Caco-2 (cell line): ENCODE measurements at regions not wholly inside any gene's neighbourhood (a gene's known extent, or its start where the extent isn't known, plus 50 kb on each side); places are given as distances from the start of the nearest gene placed in this dataset.
A peak's percentile ranks its signal among the peaks of the same experiment; 100 is the strongest.

Experiments
- BruUV-seq: library from RNA; stranded (reverse); fragments of 400-500 nt; replicated peaks from 2 replicates; lab custom pipeline; 2021; lab: Mats Ljungman, UMichigan
- CTCF ChIA-PET: fragments of 300-600 bp; sonication (Branson Sonifier 250); formaldehyde crosslinking; loops from one replicate; lab custom pipeline; 2022; ENCODE audit warnings: antibody characterized with exemption; lab: Charles Lee
- POLR2A ChIA-PET: fragments of 300-600 bp; sonication (Branson Sonifier 250); formaldehyde crosslinking; loops from one replicate; lab custom pipeline; 2022; ENCODE audit warnings: antibody characterized with exemption; lab: Charles Lee
- DNase-seq, 2 experiments: peaks; one replicate each; pipeline versions ENCODE4 v3.0.0 to v3.0.0-alpha.2; 2020 to 2022
- H3K27me3 ChIP-seq: replicated peaks from 2 replicates; pipeline ENCODE4 v1.6.0; 2011; ENCODE audit warnings: low read length; ENCODE audit not compliant: control insufficient read depth, insufficient read depth
- H3K36me3 ChIP-seq: 2 replicates; pipeline ENCODE4 v1.5.1; 2011; ENCODE audit warnings: low read length; ENCODE audit not compliant: control insufficient read depth, insufficient read depth
- H3K4me1 ChIP-seq: fragments of 250-450 bp; sonication (Bioruptor Pico); 2 replicates; pipeline ENCODE4 v1.5.1; 2020; ENCODE audit warnings: mild to moderate bottlenecking
- H3K4me3 ChIP-seq: 2 replicates; pipeline ENCODE4 v1.5.1; 2011; ENCODE audit warnings: low read depth, mild to moderate bottlenecking, control low read depth, low read length
- H3K9me3 ChIP-seq: fragments of 250-450 bp; sonication (Bioruptor Pico); 2 replicates; pipeline ENCODE4 v1.5.1; 2020; ENCODE audit warnings: mild to moderate bottlenecking, moderate library complexity
- H3K27ac Mint-ChIP-seq: one replicate; pipeline ENCODE4 v1.8.0; 2022; ENCODE audit warnings: mixed read lengths; ENCODE audit not compliant: unreplicated experiment
- H3K27me3 Mint-ChIP-seq: one replicate; pipeline ENCODE4 v1.8.0; 2022; ENCODE audit warnings: mixed read lengths; ENCODE audit not compliant: insufficient read depth, unreplicated experiment
- H3K36me3 Mint-ChIP-seq: one replicate; pipeline ENCODE4 v1.8.0; 2022; ENCODE audit warnings: mild to moderate bottlenecking, mixed read lengths; ENCODE audit not compliant: insufficient read depth, unreplicated experiment
- H3K4me1 Mint-ChIP-seq: one replicate; pipeline ENCODE4 v1.8.0; 2022; ENCODE audit warnings: low read depth, mixed read lengths; ENCODE audit not compliant: unreplicated experiment
- H3K4me3 Mint-ChIP-seq: one replicate; pipeline ENCODE4 v1.8.0; 2022; ENCODE audit warnings: mild to moderate bottlenecking, moderate library complexity, mixed read lengths; ENCODE audit not compliant: unreplicated experiment
- H3K9me3 Mint-ChIP-seq: one replicate; pipeline ENCODE4 v1.8.0; 2022; ENCODE audit warnings: mixed read lengths; ENCODE audit not compliant: unreplicated experiment
- intact Hi-C: fragments of 100-400 bp; cut with micrococcal nuclease; formaldehyde crosslinking; loops from one replicate; pipeline ENCODE4 v1.10.0; 2022; ENCODE audit not compliant: unreplicated experiment
- TF ChIP-seq, protein P1 (sequence below), 2 experiments: fragments of 200-600 bp in 1 of 2; IDR thresholded peaks; 1 replicate in 1 of 2; 2 replicates in 1 of 2; pipeline versions ENCODE4 v1.5.1 to v1.8.0; 2011 to 2022; ENCODE audit warnings: antibody characterized with exemption in 1 of 2, control low read depth in 1 of 2, inconsistent platforms in 1 of 2, low read depth in 1 of 2, low read length in 1 of 2, mild to moderate bottlenecking in 1 of 2, moderate library complexity in 1 of 2; ENCODE audit not compliant: insufficient read depth in 1 of 2, severe bottlenecking in 1 of 2, unreplicated experiment in 1 of 2

GRCh38 chr6:30829033-30829432 lies 55.3 kb upstream of the DDR1 start:
- intact Hi-C loops: loop anchor here (2.0 kb wide), 2 partner anchors 86 to 258 kb away; partner anchors contain the start of gene FLOT1
- no TSS peak for BruUV-seq
- no peaks in the 10 kb centered on the region for H3K9me3 Mint-ChIP-seq
- H3K36me3 Mint-ChIP-seq: no peaks in the 10 kb centered on the region
- peaks cover 23% of the 10 kb centered on the region for H3K4me1 Mint-ChIP-seq
- Histone ChIP-seq H3K27me3 (no peaks in the 10 kb centered on the region), H3K4me1 (peaks cover 11% of the 10 kb centered on the region), H3K9me3 (no peaks in the 10 kb centered on the region), H3K4me3 (no peak overlapping the region), H3K36me3 (no peaks in the 10 kb centered on the region)
- no peaks in the 10 kb centered on the region for H3K27me3 Mint-ChIP-seq
- DNase-seq: no peak
- peak overlapping the region; percentile 43 for H3K27ac Mint-ChIP-seq
- CTCF ChIA-PET: interaction anchor here (0.5 to 3.6 kb wide), 13 partner anchors 15 to 347 kb away, joined by 3 to 28 read pairs (median 6); partner anchors contain the start of genes DDR1 and VARS2
- H3K4me3 Mint-ChIP-seq: no peak overlapping the region
- TF ChIP-seq, protein P1, sequence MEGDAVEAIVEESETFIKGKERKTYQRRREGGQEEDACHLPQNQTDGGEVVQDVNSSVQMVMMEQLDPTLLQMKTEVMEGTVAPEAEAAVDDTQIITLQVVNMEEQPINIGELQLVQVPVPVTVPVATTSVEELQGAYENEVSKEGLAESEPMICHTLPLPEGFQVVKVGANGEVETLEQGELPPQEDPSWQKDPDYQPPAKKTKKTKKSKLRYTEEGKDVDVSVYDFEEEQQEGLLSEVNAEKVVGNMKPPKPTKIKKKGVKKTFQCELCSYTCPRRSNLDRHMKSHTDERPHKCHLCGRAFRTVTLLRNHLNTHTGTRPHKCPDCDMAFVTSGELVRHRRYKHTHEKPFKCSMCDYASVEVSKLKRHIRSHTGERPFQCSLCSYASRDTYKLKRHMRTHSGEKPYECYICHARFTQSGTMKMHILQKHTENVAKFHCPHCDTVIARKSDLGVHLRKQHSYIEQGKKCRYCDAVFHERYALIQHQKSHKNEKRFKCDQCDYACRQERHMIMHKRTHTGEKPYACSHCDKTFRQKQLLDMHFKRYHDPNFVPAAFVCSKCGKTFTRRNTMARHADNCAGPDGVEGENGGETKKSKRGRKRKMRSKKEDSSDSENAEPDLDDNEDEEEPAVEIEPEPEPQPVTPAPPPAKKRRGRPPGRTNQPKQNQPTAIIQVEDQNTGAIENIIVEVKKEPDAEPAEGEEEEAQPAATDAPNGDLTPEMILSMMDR (IDR thresholded peaks at IDR 0.05; ENCODE audit: insufficient read depth in 1 of 2, low read depth in 1 of 2, low read length in 1 of 2, severe bottlenecking in 1 of 2, unreplicated experiment in 1 of 2): no peak
- POLR2A ChIA-PET: no interaction called here

GRCh38 chr6:30828027-30828962 lies 56.0 kb upstream of the DDR1 start:
- no TSS peak for BruUV-seq

GRCh38 chr6:30826961-30827342 lies 57.4 kb upstream of the DDR1 start:
- Histone ChIP-seq H3K4me1 (peaks cover 27% of the 10 kb centered on the region), H3K36me3 (no peaks in the 10 kb centered on the region), H3K27me3 (no peaks in the 10 kb centered on the region), H3K9me3 (no peaks in the 10 kb centered on the region), H3K4me3 (no peak overlapping the region)
- POLR2A ChIA-PET: no interaction called here
- intact Hi-C loops: no loop called here
- Mint-ChIP-seq H3K27ac (no peak overlapping the region), H3K4me3 (no peak overlapping the region), H3K27me3 (no peaks in the 10 kb centered on the region), H3K36me3 (peaks cover 6% of the 10 kb centered on the region), H3K9me3 (no peaks in the 10 kb centered on the region), H3K4me1 (peaks cover 31% of the 10 kb centered on the region)
- CTCF ChIA-PET: interaction anchor here (1.2 to 3.6 kb wide), 3 partner anchors 17 to 87 kb away, joined by 5 to 28 read pairs (median 13); partner anchors contain the start of gene VARS2
- no TSS peak for BruUV-seq
- no peak for DNase-seq
- TF ChIP-seq, protein P1 (IDR thresholded peaks at IDR 0.05; ENCODE audit: insufficient read depth in 1 of 2, low read depth in 1 of 2, low read length in 1 of 2, severe bottlenecking in 1 of 2, unreplicated experiment in 1 of 2): no peak

More at GRCh38 chr6:30828027-30828962, 56.0 kb upstream of the DDR1 start:
- TF ChIP-seq, protein P1 (IDR thresholded peaks at IDR 0.05; ENCODE audit: insufficient read depth in 1 of 2, low read depth in 1 of 2, low read length in 1 of 2, severe bottlenecking in 1 of 2, unreplicated experiment in 1 of 2): peak; percentile 85 to 89
- Mint-ChIP-seq H3K4me1 (peaks cover 27% of the 10 kb centered on the region), H3K36me3 (no peaks in the 10 kb centered on the region), H3K9me3 (no peaks in the 10 kb centered on the region), H3K27me3 (no peaks in the 10 kb centered on the region), H3K4me3 (no peak overlapping the region), H3K27ac (peak overlapping the region; percentile 43)
- Histone ChIP-seq H3K4me3 (no peak overlapping the region), H3K27me3 (no peaks in the 10 kb centered on the region), H3K9me3 (no peaks in the 10 kb centered on the region), H3K36me3 (no peaks in the 10 kb centered on the region), H3K4me1 (peaks cover 16% of the 10 kb centered on the region)
- intact Hi-C loops: loop anchor here (1.0 to 2.0 kb wide), 5 partner anchors 49 to 259 kb away; partner anchors contain the start of genes FLOT1 and VARS2
- POLR2A ChIA-PET: no interaction called here
- peak; percentile 83 to 91 for DNase-seq
- CTCF ChIA-PET: interaction anchor here (0.5 to 3.6 kb wide), 10 partner anchors 16 to 259 kb away, joined by 3 to 28 read pairs (median 10); partner anchors contain the start of genes DDR1 and VARS2
